ENCODE measurements at regions not wholly inside any gene's neighbourhood (a gene's known extent, or its start where the extent isn't known, plus 50 kb on each side); places are given as distances from the start of the nearest gene placed in this dataset.

DNA sequence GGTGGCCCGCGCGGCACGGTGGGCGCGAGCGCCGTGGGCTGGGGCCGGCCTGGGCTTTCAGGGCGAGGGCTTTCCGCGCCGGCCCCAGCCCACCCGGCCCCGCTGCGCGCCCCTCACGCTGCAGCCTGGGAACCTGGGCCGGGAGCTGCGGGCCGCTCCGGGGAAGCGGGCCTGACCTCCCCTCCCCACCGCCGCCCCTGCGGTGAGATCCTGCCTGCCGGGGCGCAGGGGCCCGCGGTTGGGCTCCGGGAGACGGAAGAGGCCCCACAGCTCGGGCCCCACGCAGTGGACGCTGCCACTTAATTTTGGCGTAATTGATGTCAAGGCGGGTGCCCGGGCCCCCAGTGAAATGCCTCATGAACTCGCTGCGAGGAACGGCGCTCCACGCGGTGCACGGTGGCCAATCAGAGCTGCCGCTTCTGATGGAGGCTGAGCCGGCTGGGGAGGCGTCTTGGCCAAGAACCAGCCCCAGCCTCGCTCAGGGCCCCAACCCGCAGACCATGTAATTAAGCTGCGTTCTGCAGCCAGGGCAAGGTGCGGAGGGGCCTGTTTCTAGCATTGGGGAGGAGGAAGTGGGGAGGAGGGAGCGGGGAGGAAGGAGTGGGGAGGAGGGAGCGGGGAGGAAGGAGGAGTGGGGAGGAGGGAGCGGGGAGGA lies 96.1 kb upstream of the BHLHE23 start:
- H3K27ac Mint-ChIP-seq, result peak overlapping the region; percentile 35
- peaks cover 4% of the 10 kb centered on the region for H3K27me3 Mint-ChIP-seq
- no peaks in the 10 kb centered on the region for H3K9me3 Mint-ChIP-seq
- H3K4me3 Mint-ChIP-seq, result peak overlapping the region; percentile 78
- TF ChIP-seq, protein P1, sequence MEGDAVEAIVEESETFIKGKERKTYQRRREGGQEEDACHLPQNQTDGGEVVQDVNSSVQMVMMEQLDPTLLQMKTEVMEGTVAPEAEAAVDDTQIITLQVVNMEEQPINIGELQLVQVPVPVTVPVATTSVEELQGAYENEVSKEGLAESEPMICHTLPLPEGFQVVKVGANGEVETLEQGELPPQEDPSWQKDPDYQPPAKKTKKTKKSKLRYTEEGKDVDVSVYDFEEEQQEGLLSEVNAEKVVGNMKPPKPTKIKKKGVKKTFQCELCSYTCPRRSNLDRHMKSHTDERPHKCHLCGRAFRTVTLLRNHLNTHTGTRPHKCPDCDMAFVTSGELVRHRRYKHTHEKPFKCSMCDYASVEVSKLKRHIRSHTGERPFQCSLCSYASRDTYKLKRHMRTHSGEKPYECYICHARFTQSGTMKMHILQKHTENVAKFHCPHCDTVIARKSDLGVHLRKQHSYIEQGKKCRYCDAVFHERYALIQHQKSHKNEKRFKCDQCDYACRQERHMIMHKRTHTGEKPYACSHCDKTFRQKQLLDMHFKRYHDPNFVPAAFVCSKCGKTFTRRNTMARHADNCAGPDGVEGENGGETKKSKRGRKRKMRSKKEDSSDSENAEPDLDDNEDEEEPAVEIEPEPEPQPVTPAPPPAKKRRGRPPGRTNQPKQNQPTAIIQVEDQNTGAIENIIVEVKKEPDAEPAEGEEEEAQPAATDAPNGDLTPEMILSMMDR (IDR thresholded peaks at IDR 0.05), result no peak
- ATAC-seq (ENCODE audit: low read depth) (peak; percentile 33), DNase-seq (peak; percentile 24)
- no peaks in the 10 kb centered on the region for H3K36me3 Mint-ChIP-seq (ENCODE audit: low read depth)
- intact Hi-C loops (cut with micrococcal nuclease), result loop anchor here (5.0 kb wide), 1 partner anchor 74 kb away; no protein-coding TSS in a partner anchor
- peaks cover 6% of the 10 kb centered on the region for H3K4me1 Mint-ChIP-seq
- CTCF ChIA-PET, result no interaction called here
- POLR2A ChIA-PET, result no interaction called here

DNA sequence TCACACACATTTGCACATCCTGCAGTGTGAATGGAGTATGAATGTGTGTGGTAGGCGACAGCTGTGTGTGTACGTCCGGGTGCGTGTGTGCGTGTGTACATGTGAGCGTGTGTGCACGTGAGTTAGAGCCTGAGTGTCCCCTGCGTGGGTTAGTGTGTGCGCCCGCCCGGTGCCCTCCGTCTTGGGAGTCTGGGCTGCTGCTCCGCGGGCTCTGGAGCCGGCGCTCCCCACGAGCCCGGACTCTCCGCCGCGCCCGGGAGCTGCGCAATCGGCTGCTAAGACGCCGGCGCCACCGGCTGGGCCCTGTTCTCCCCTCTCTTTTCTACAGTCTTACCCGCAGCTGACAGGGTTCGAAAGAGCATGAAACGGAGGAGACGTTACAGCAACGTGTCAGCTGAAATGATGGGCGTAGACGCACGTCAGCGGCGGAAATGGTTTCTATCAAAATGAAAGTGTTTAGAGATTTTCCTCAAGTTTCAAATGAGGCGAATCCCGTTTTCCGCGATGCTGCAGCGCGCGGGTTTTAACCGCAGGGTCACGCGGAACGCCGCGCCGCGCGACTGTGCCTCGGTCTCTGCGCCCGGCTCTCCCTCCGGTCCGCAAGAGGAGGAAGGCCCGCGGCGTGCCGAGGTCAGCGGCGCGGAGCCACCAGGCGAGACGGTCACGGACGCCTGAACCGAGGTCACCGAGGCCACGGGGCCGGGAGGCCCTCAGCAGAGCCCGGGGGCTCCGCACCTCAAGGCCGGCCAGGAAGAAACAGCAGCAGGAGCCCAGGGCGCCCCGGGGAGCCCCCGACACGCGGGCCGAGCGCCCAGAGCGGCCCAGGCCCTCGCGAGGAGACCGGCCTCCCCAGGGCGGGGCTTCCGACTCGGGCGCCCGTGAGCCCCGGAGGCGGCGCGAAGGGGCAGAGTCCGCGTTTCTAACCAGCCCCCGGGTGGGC lies 95.3 kb upstream of the BHLHE23 start:
- ChIA-PET POLR2A (interaction anchor here (1.0 kb wide), 1 partner anchor 171 kb away, joined by 8 read pairs; the partner anchor contains the start of gene ARFGAP1), CTCF (no interaction called here)
- peak overlapping the region; percentile 51 for H3K27ac Mint-ChIP-seq
- peaks cover 6% of the 10 kb centered on the region for H3K4me1 Mint-ChIP-seq
- H3K36me3 Mint-ChIP-seq (ENCODE audit: low read depth), result no peaks in the 10 kb centered on the region
- peaks cover 4% of the 10 kb centered on the region for H3K27me3 Mint-ChIP-seq
- TF ChIP-seq, protein P1 (IDR thresholded peaks at IDR 0.05), result no peak
- no peaks in the 10 kb centered on the region for H3K9me3 Mint-ChIP-seq
- peak overlapping the region; percentile 85 for H3K4me3 Mint-ChIP-seq
- intact Hi-C loops (cut with micrococcal nuclease), result loop anchor here (5.0 kb wide), 1 partner anchor 75 kb away; no protein-coding TSS in a partner anchor
- DNase-seq (peak; percentile 47), ATAC-seq (ENCODE audit: low read depth) (peak; percentile 74)

DNA sequence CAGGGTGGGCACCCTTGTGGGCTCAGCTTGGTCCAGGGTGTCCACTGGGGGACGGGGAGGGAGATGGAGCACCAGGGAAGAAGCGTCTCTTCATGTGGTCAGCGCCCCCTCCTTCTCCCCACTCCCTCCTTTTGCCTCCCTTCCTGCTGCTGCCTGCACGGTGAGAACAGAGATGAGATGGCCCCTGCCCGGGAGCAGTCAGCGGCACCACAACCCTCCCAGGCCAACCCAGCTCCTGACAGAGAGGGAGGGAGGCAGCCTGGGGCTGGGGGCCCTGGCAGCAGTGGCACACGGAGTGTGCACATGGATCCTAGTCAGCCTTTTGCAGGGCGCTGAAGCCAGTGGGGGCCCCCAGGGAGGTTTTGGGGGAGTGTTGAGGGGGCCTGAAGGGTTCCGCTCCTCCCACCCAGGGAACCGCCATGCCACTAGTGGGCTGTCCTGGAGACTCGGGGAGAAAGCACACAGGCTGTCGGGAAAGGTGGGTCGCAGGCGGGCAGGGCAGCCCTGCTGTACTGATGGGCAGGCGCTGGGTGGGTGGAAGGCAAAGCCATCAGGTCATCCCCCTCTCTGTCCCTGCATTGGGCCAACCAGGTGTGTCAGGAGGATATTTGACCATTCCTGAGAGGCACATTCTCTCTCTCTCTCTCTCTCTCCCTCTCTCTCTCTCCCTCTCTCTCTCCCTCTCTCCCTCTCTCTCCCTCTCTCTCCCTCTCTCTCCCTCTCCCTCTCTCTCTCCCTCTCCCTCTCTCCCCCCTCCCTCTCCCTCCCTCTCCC lies 94.3 kb upstream of the BHLHE23 start:
- peaks cover 2% of the 10 kb centered on the region for H3K27me3 Mint-ChIP-seq
- H3K36me3 Mint-ChIP-seq (ENCODE audit: low read depth), result no peaks in the 10 kb centered on the region
- H3K4me1 Mint-ChIP-seq, result peaks cover 6% of the 10 kb centered on the region
- H3K4me3 Mint-ChIP-seq, result no peak overlapping the region
- H3K9me3 Mint-ChIP-seq, result no peaks in the 10 kb centered on the region
- ChIA-PET CTCF (no interaction called here), POLR2A (no interaction called here)
- no peak for DNase-seq
- intact Hi-C loops (cut with micrococcal nuclease), result loop anchor here (5.0 kb wide), 1 partner anchor 76 kb away; no protein-coding TSS in a partner anchor
- ATAC-seq (ENCODE audit: low read depth), result no peak
- H3K27ac Mint-ChIP-seq, result no peak overlapping the region
- TF ChIP-seq, protein P1 (IDR thresholded peaks at IDR 0.05), result no peak

DNA sequence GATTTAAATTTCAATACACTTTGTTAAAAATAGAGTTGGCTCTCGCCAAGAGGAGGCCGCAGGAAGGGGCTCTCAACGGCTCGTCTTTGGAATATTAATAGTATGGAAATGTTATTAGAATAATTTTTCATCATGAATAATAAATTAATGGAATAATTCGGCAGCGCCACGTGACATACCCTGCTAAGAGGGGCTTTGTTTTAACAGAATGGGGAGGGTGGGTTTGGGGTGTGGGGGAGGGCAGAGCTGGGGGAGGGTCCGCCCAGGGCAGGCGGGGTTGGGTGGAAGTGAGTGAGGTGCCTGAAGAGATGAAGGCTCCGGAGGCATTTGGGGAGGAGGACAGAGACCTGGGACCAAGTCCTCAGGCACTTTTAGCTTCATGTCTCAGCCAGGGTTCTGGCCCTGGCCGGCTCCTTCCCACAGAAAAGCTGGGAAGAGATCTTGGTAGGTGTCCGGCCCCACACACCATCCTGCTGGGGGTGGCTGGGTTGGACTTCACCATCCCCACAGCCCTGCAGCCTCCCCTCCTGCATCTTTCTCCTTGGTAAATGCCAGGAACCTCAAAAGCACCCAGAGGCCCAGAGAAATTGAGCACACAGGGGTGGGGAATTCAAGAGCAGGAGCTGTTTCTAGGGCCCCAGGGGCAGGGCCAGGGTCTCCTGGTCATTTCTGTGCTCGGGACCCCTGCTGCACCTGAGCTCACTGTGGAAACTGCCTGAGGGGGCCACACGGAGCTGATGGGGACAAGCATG lies 93.6 kb upstream of the BHLHE23 start:
- no peaks in the 10 kb centered on the region for H3K36me3 Mint-ChIP-seq (ENCODE audit: low read depth)
- peaks cover 2% of the 10 kb centered on the region for H3K27me3 Mint-ChIP-seq
- CTCF ChIA-PET, result no interaction called here
- no peaks in the 10 kb centered on the region for H3K9me3 Mint-ChIP-seq
- intact Hi-C loops (cut with micrococcal nuclease), result loop anchor here (5.0 kb wide), 1 partner anchor 77 kb away; no protein-coding TSS in a partner anchor
- no peak overlapping the region for H3K27ac Mint-ChIP-seq
- no peak overlapping the region for H3K4me3 Mint-ChIP-seq
- TF ChIP-seq, protein P1 (IDR thresholded peaks at IDR 0.05), result no peak
- DNase-seq (no peak), ATAC-seq (ENCODE audit: low read depth) (no peak)
- POLR2A ChIA-PET, result no interaction called here
- peaks cover 6% of the 10 kb centered on the region for H3K4me1 Mint-ChIP-seq
